PC-9 (cell line): ENCODE measurements at regions not wholly inside any gene's neighbourhood (a gene's known extent, or its start where the extent isn't known, plus 50 kb on each side); places are given as distances from the start of the nearest gene placed in this dataset.

Experiments used
- BruUV-seq: library from RNA; stranded (reverse); fragments of 400-500 nt; replicated peaks from 2 replicates; lab custom pipeline; 2021; lab: Mats Ljungman, UMichigan
- CTCF ChIA-PET: fragments of 300-600 bp; sonication (Branson Sonifier 250); formaldehyde crosslinking; loops from one replicate; lab custom pipeline; 2022; ENCODE audit warnings: antibody characterized with exemption; lab: Charles Lee
- POLR2A ChIA-PET: fragments of 300-600 bp; sonication (Branson Sonifier 250); formaldehyde crosslinking; loops from one replicate; lab custom pipeline; 2022; ENCODE audit warnings: antibody characterized with exemption; ENCODE audit not compliant: unreplicated experiment; lab: Charles Lee
- DNase-seq, 2 experiments: peaks; one replicate each; pipeline versions ENCODE4 v3.0.0 to v3.0.0-alpha.2; 2015 to 2022; ENCODE audit warnings: mixed read lengths in 1 of 2
- H2AFZ ChIP-seq: fragments of 200-600 bp; sonication (generic); 2 replicates; pipeline ENCODE4 v1.8.1; 2017; ENCODE audit warnings: antibody characterized with exemption
- H3F3A ChIP-seq: fragments of 200-600 bp; sonication (generic); 2 replicates; pipeline ENCODE4 v1.8.1; 2017; ENCODE audit warnings: antibody characterized with exemption, mild to moderate bottlenecking, low read depth; ENCODE audit not compliant: insufficient read depth
- H3K27ac ChIP-seq: fragments of 200-600 bp; sonication (generic); 2 replicates; pipeline ENCODE4 v1.6.1; 2016; ENCODE audit warnings: mixed run types
- H3K27me3 ChIP-seq: fragments of 200-600 bp; sonication (generic); 2 replicates; pipeline ENCODE4 v1.6.1; 2016; ENCODE audit warnings: low read depth, mixed run types; ENCODE audit not compliant: insufficient read depth
- H3K36me3 ChIP-seq: fragments of 200-600 bp; sonication (generic); 2 replicates; pipeline ENCODE4 v1.6.1; 2016; ENCODE audit warnings: low read depth, mixed run types
- H3K4me1 ChIP-seq: fragments of 200-600 bp; sonication (generic); replicated peaks from 2 replicates; pipeline ENCODE4 v1.6.1; 2016; ENCODE audit warnings: mixed run types; ENCODE audit not compliant: insufficient read depth
- H3K4me2 ChIP-seq: fragments of 200-600 bp; sonication (generic); 2 replicates; pipeline ENCODE4 v1.6.1; 2017; ENCODE audit warnings: mixed run types
- H3K4me3 ChIP-seq: fragments of 200-600 bp; sonication (generic); 2 replicates; pipeline ENCODE4 v1.6.1; 2016; ENCODE audit warnings: mixed run types
- H3K79me2 ChIP-seq: fragments of 200-600 bp; sonication (generic); 2 replicates; pipeline ENCODE4 v1.6.1; 2017; ENCODE audit warnings: low read depth, mixed run types
- H3K9me2 ChIP-seq: fragments of 200-600 bp; sonication (generic); 2 replicates; pipeline ENCODE4 v1.8.1; 2017; ENCODE audit warnings: mild to moderate bottlenecking; ENCODE audit not compliant: insufficient read depth
- H3K9me3 ChIP-seq: fragments of 200-600 bp; sonication (generic); 2 replicates; pipeline ENCODE4 v1.8.1; 2016; ENCODE audit warnings: low read depth; ENCODE audit not compliant: insufficient read depth
- H4K20me1 ChIP-seq: fragments of 200-600 bp; sonication (generic); 2 replicates; pipeline ENCODE4 v1.8.1; 2017; ENCODE audit not compliant: insufficient read depth
- CTCF ChIP-seq: fragments of 200-600 bp; sonication (generic); conservative IDR thresholded peaks from 2 replicates; pipeline ENCODE4 v1.6.1; 2017; ENCODE audit warnings: mixed run types, antibody characterized with exemption, mild to moderate bottlenecking, moderate library complexity
- EZH2 ChIP-seq: fragments of 200-600 bp; sonication (generic); IDR thresholded peaks from 2 replicates; pipeline ENCODE4 v1.8.0; 2017; ENCODE audit warnings: antibody characterized with exemption, low read depth
- intact Hi-C: fragments of 100-400 bp; cut with micrococcal nuclease; formaldehyde crosslinking; loops from one replicate; pipeline ENCODE4 v1.10.0; 2022; ENCODE audit not compliant: unreplicated experiment

GRCh38 chr14:101352567-101352966, 208.7 kb upstream of the DIO3 start:
- Histone ChIP-seq H3K36me3 (no peaks in the 10 kb centered on the region), H3K4me3 (no peak overlapping the region), H3K9me2 (no peaks in the 10 kb centered on the region), H3K27me3 (no peaks in the 10 kb centered on the region), H3F3A (no peaks in the 10 kb centered on the region), H3K9me3 (peaks cover 7% of the 10 kb centered on the region), H3K4me2 (no peak overlapping the region), H4K20me1 (no peaks in the 10 kb centered on the region), H3K79me2 (no peaks in the 10 kb centered on the region), H3K4me1 (no peaks in the 10 kb centered on the region), H2AFZ (no peak overlapping the region), H3K27ac (no peak overlapping the region)
- BruUV-seq, result no TSS peak
- POLR2A ChIA-PET, result interaction anchor here (0.6 kb wide), 1 partner anchor 107 kb away, joined by 4 read pairs; no protein-coding TSS in a partner anchor
- CTCF ChIA-PET, result no interaction called here
- TF ChIP-seq CTCF, result no peak
- no peak for TF ChIP-seq EZH2
- intact Hi-C loops, result no loop called here
- no peak for DNase-seq

GRCh38 chr14:101353422-101353821, 207.9 kb upstream of the DIO3 start:
- no peaks in the 10 kb centered on the region for H3K27me3 ChIP-seq
- no TSS peak for BruUV-seq
- peaks cover 4% of the 10 kb centered on the region for H3K9me3 ChIP-seq
- no peak overlapping the region for H3K4me2 ChIP-seq
- no peak for DNase-seq
- no peaks in the 10 kb centered on the region for H3K36me3 ChIP-seq
- H3K27ac ChIP-seq, result no peak overlapping the region
- ChIA-PET POLR2A (interaction anchor here (0.6 kb wide), 1 partner anchor 107 kb away, joined by 4 read pairs; no protein-coding TSS in a partner anchor), CTCF (interaction anchor here (0.6 kb wide), 1 partner anchor 127 kb away, joined by 4 read pairs; no protein-coding TSS in a partner anchor)
- H2AFZ ChIP-seq, result no peak overlapping the region
- no peak overlapping the region for H3K4me3 ChIP-seq
- intact Hi-C loops, result no loop called here
- no peaks in the 10 kb centered on the region for H3F3A ChIP-seq
- H3K9me2 ChIP-seq, result no peaks in the 10 kb centered on the region
- no peaks in the 10 kb centered on the region for H3K4me1 ChIP-seq
- no peak for TF ChIP-seq CTCF
- H3K79me2 ChIP-seq, result no peaks in the 10 kb centered on the region
- H4K20me1 ChIP-seq, result no peaks in the 10 kb centered on the region

GRCh38 chr14:101354726-101355125, 206.6 kb upstream of the DIO3 start:
- H3K79me2 ChIP-seq, result no peaks in the 10 kb centered on the region
- TF ChIP-seq CTCF, result no peak
- H3K4me1 ChIP-seq, result peaks cover 6% of the 10 kb centered on the region
- no peaks in the 10 kb centered on the region for H3K36me3 ChIP-seq
- no peaks in the 10 kb centered on the region for H3K27me3 ChIP-seq
- H3F3A ChIP-seq, result no peaks in the 10 kb centered on the region
- H2AFZ ChIP-seq, result no peak overlapping the region
- H3K27ac ChIP-seq, result no peak overlapping the region
- ChIA-PET CTCF (no interaction called here), POLR2A (no interaction called here)
- no peak for DNase-seq
- H3K4me3 ChIP-seq, result no peak overlapping the region
- H3K4me2 ChIP-seq, result no peak overlapping the region
- intact Hi-C loops, result no loop called here
- no peaks in the 10 kb centered on the region for H3K9me2 ChIP-seq
- BruUV-seq, result no TSS peak
- H4K20me1 ChIP-seq, result no peaks in the 10 kb centered on the region
- no peaks in the 10 kb centered on the region for H3K9me3 ChIP-seq
